ENCODE measurements at regions not wholly inside any gene's neighbourhood (a gene's known extent, or its start where the extent isn't known, plus 50 kb on each side); places are given as distances from the start of the nearest gene placed in this dataset.

- intact Hi-C loops (cut with DNase I; ENCODE audit: low total_unique reads) = no loop called here
- H3K27me3 ChIP-seq = no peaks in the 10 kb centered on the region
- H3K4me1 ChIP-seq = no peaks in the 10 kb centered on the region
- peaks cover 0 to 29% (median 0%) of the 10 kb centered on the region in 4 donors for H3K9me3 ChIP-seq
- TF ChIP-seq POLR2AphosphoS5 (IDR thresholded peaks at IDR 0.05) (no peak), EP300 (IDR thresholded peaks at IDR 0.05) (no peak), POLR2A (IDR thresholded peaks at IDR 0.05) (no peak), CTCF (IDR thresholded peaks at IDR 0.05) (no peak)
- no peak overlapping the region for H3K27ac ChIP-seq
- 72 to 83% (median 80%) methylated on average over 6 of the region's 6 CpGs for WGBS, 5 donors
- no peaks in the 10 kb centered on the region for H3K36me3 ChIP-seq
- no peak for DNase-seq
- no peak overlapping the region for H3K4me3 ChIP-seq
Observed at GRCh38 chr3:162601101-162601670, 1104.6 kb downstream of the OTOL1 start.

- peaks cover 0 to 29% (median 0%) of the 10 kb centered on the region in 4 donors for H3K9me3 ChIP-seq
- 69 to 86% (median 82%) methylated on average over 3 of the region's 3 CpGs for WGBS, 5 donors
- no peaks in the 10 kb centered on the region for H3K4me1 ChIP-seq
- no peak overlapping the region for H3K27ac ChIP-seq
- H3K36me3 ChIP-seq = no peaks in the 10 kb centered on the region
- H3K4me3 ChIP-seq = no peak overlapping the region
- intact Hi-C loops (cut with DNase I; ENCODE audit: low total_unique reads) = no loop called here
- TF ChIP-seq POLR2A (IDR thresholded peaks at IDR 0.05) (no peak), POLR2AphosphoS5 (IDR thresholded peaks at IDR 0.05) (no peak), EP300 (IDR thresholded peaks at IDR 0.05) (no peak), CTCF (IDR thresholded peaks at IDR 0.05) (no peak)
- H3K27me3 ChIP-seq = no peaks in the 10 kb centered on the region
- no peak for DNase-seq
Observed at GRCh38 chr3:162602619-162603018, 1106.0 kb downstream of the OTOL1 start.

- intact Hi-C loops (cut with DNase I; ENCODE audit: low total_unique reads) = no loop called here
- WGBS, 5 donors = 62 to 70% (median 68%) methylated on average over 4 of the region's 4 CpGs
- Histone ChIP-seq H3K27me3 (no peaks in the 10 kb centered on the region), H3K4me3 (no peak overlapping the region), H3K27ac (no peak overlapping the region), H3K4me1 (no peaks in the 10 kb centered on the region), H3K36me3 (no peaks in the 10 kb centered on the region), H3K9me3 (peaks cover 0 to 21% (median 0%) of the 10 kb centered on the region in 4 donors)
- no peak for DNase-seq
- TF ChIP-seq EP300 (IDR thresholded peaks at IDR 0.05) (no peak), POLR2AphosphoS5 (IDR thresholded peaks at IDR 0.05) (no peak), CTCF (IDR thresholded peaks at IDR 0.05) (no peak), POLR2A (IDR thresholded peaks at IDR 0.05) (no peak)
Observed at GRCh38 chr3:162605651-162606204, 1109.1 kb downstream of the OTOL1 start.

GRCh38 chr3:162610261-162610660 is 1113.7 kb downstream of the OTOL1 start:
- WGBS, 5 donors = 71 to 80% (median 75%) methylated on average over 2 of the region's 2 CpGs
- no peak for TF ChIP-seq CTCF (IDR thresholded peaks at IDR 0.05)
- intact Hi-C loops (cut with DNase I; ENCODE audit: low total_unique reads) = no loop called here
- Histone ChIP-seq H3K27ac (no peak overlapping the region), H3K9me3 (peaks cover 0 to 6% (median 0%) of the 10 kb centered on the region in 4 donors), H3K27me3 (no peaks in the 10 kb centered on the region), H3K4me1 (no peaks in the 10 kb centered on the region), H3K36me3 (no peaks in the 10 kb centered on the region), H3K4me3 (no peak overlapping the region)
- no peak for DNase-seq
